ENCODE measurements at regions not wholly inside any gene's neighbourhood (a gene's known extent, or its start where the extent isn't known, plus 50 kb on each side); places are given as distances from the start of the nearest gene placed in this dataset.
"Not testable (repeated sequence)": the region's sequence is repeated elsewhere in the genome, so short reads cannot be mapped to it uniquely, and the experiment has no call there.

DNA sequence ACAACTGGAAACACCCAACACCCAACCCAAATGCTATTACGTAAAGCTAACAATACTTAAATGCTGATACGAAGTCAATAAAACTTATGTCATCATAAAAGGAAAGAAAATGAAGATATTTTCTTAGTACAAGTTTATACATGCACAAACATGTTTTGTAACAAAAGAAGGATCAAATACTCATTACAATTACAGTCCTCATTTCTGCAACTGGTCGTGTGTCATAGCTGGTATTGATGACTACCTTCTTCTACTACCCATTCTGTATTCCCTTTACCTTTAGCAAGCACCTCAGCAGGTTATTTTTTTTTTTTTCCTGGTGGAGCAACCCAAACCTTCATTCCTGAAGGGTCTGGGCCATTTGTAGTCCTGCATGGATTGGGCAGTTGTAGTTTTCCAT, 1298.5 kb downstream of the SUCLG1 start:
- Histone ChIP-seq H3K9me3 (ENCODE audit: control insufficient read depth, insufficient read depth, low read length) (peaks cover 3% of the 10 kb centered on the region), H3K4me1 (ENCODE audit: control insufficient read depth, insufficient read depth, low read length) (no peaks in the 10 kb centered on the region), H3K36me3 (ENCODE audit: control insufficient read depth, insufficient read depth, low read length) (no peaks in the 10 kb centered on the region), H3K27me3 (ENCODE audit: control insufficient read depth, insufficient read depth, low read length) (no peaks in the 10 kb centered on the region), H3K9ac (ENCODE audit: low read depth, low read length) (no peak overlapping the region), H3K4me3 (ENCODE audit: low read depth, low read length) (no peak overlapping the region)

DNA sequence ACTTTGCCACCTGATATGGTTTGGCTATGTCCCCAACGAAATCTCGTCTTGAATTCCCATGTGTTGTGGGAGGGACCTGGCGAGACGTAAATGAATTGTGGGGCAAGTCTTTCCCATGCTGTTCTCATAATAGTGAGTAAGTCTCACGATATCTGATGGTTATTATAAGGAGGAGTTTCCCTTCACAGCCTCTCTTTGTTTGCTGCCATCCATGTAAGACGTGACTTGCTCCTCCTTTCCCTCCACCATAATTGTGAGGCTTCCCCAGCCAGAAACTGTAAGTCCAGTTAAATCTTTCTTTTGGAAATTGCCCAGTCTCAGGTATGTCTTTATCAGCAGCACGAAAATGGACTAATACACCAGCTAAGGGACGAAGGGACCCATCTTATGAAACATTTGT, 1303.3 kb downstream of the SUCLG1 start:
- Histone ChIP-seq H3K36me3 (ENCODE audit: control insufficient read depth, insufficient read depth, low read length) (no peaks in the 10 kb centered on the region), H3K9me3 (ENCODE audit: control insufficient read depth, insufficient read depth, low read length) (peaks cover 3% of the 10 kb centered on the region), H3K4me1 (ENCODE audit: control insufficient read depth, insufficient read depth, low read length) (no peaks in the 10 kb centered on the region), H3K9ac (ENCODE audit: low read depth, low read length) (no peak overlapping the region), H3K27me3 (ENCODE audit: control insufficient read depth, insufficient read depth, low read length) (no peaks in the 10 kb centered on the region), H3K4me3 (ENCODE audit: low read depth, low read length) (no peak overlapping the region)

DNA sequence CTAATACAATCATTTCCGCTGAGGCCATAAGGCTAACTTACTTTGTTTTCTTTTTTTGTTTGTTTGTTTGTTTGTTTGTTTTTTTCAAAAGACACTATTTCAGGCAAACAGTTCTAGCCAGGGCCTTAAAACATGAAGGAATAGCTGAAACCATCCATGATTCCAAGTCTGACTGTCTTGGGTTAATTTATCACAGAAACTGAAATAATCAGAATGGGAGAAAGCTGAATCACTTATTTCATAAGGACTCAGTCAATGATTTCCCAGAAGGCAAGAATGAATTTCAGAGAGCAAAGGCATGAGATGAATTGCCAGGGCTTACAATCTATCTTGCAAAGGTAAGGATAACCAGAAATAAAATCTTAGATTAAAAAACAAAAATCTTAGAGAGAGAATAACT, 1315.1 kb downstream of the SUCLG1 start:
- Histone ChIP-seq H3K9me3 (ENCODE audit: control insufficient read depth, insufficient read depth, low read length) (no peaks in the 10 kb centered on the region), H3K4me1 (ENCODE audit: control insufficient read depth, insufficient read depth, low read length) (no peaks in the 10 kb centered on the region), H3K27me3 (ENCODE audit: control insufficient read depth, insufficient read depth, low read length) (no peaks in the 10 kb centered on the region), H3K36me3 (ENCODE audit: control insufficient read depth, insufficient read depth, low read length) (no peaks in the 10 kb centered on the region), H3K4me3 (ENCODE audit: low read depth, low read length) (no peak overlapping the region), H3K9ac (ENCODE audit: low read depth, low read length) (no peak overlapping the region)

DNA sequence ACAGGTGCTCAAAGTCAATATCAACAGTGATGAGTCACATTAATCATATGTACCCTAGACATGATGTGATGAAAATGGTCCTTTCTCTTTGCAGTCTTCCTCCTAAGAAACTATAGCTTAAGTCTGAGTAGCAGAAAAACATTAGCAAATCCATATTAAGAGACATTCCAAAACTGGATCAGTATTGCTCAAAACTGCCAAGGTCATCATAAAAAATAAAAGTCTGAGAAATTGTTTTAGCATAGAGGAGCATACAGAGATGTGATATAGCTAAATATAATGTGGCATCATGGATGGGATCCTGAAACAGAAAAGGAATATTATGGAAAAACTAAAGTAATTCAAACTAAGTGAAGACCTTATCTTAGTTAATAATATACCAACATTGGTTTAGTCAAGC, 1316.1 kb downstream of the SUCLG1 start:
- no peaks in the 10 kb centered on the region for H3K36me3 ChIP-seq (ENCODE audit: control insufficient read depth, insufficient read depth, low read length)
- H3K9ac ChIP-seq (ENCODE audit: low read depth, low read length) = no peak overlapping the region
- H3K4me3 ChIP-seq (ENCODE audit: low read depth, low read length) = no peak overlapping the region
- H3K9me3 ChIP-seq (ENCODE audit: control insufficient read depth, insufficient read depth, low read length) = no peaks in the 10 kb centered on the region
- no peaks in the 10 kb centered on the region for H3K27me3 ChIP-seq (ENCODE audit: control insufficient read depth, insufficient read depth, low read length)
- H3K4me1 ChIP-seq (ENCODE audit: control insufficient read depth, insufficient read depth, low read length) = no peaks in the 10 kb centered on the region

DNA sequence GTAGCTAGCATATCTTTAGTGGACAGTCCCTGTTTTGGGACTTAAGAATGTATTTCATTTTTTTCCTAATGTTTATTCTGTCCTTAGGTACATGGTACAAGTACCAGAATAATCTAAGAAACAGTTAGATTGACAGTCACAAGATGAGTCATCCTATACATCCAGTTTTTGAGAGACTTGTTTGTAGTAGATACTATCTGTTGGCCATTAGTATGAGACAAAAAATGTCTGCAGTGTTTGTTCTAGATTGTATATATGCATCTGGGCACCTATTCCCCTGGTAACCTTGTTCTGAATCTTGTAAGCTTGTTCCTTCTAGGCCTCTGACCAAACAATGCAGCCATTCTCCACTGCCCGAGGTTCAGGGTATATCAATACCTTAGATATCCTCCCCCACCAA, 1343.5 kb downstream of the SUCLG1 start:
- H3K27me3 ChIP-seq (ENCODE audit: control insufficient read depth, insufficient read depth, low read length) = no peaks in the 10 kb centered on the region
- no peaks in the 10 kb centered on the region for H3K9me3 ChIP-seq (ENCODE audit: control insufficient read depth, insufficient read depth, low read length)
- H3K9ac ChIP-seq (ENCODE audit: low read depth, low read length) = no peak overlapping the region
- no peak overlapping the region for H3K4me3 ChIP-seq (ENCODE audit: low read depth, low read length)
- no peaks in the 10 kb centered on the region for H3K36me3 ChIP-seq (ENCODE audit: control insufficient read depth, insufficient read depth, low read length)
- no peaks in the 10 kb centered on the region for H3K4me1 ChIP-seq (ENCODE audit: control insufficient read depth, insufficient read depth, low read length)

DNA sequence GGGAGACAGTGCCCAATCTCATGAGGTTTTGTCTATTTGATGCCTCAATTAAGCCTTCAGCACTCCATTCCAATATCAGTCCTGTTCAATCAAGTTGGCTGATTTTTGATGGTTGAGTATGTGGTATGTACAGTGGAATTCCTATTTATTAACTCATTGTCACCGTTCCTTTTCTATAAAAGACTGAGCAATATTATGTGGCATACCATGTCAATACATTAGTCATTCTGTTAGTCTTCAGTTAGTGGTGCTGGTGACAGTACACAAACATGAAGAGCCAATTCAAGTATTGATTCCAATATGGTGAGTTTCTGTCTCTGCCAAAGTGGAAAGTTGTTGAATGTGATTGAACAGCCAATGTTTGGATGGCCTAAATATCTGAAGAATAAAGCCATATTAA, 1343.9 kb downstream of the SUCLG1 start:
- Histone ChIP-seq H3K4me3 (ENCODE audit: low read depth, low read length) (no peak overlapping the region), H3K4me1 (ENCODE audit: control insufficient read depth, insufficient read depth, low read length) (no peaks in the 10 kb centered on the region), H3K27me3 (ENCODE audit: control insufficient read depth, insufficient read depth, low read length) (no peaks in the 10 kb centered on the region), H3K9me3 (ENCODE audit: control insufficient read depth, insufficient read depth, low read length) (no peaks in the 10 kb centered on the region), H3K9ac (ENCODE audit: low read depth, low read length) (no peak overlapping the region), H3K36me3 (ENCODE audit: control insufficient read depth, insufficient read depth, low read length) (no peaks in the 10 kb centered on the region)

DNA sequence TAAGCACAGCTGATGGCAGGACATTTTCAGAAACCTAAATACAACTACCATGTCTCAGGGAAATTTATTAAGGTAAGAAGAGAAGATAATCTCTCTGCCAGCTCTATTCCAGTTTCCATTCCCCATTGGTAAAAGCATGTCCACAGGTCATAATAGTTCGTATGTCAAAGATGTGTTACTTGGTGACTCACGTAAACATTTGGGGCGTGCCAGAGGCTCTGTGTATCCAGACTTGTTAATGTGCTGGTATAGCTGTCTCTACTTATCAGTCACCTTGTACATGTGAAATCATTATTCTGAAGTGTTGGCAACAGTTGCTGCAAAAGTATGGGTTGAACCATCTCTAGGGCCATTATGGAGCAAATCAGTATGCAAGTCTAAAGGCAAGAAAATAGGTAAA, 1345.1 kb downstream of the SUCLG1 start:
- H3K4me3 ChIP-seq (ENCODE audit: low read depth, low read length) = no peak overlapping the region
- H3K27me3 ChIP-seq (ENCODE audit: control insufficient read depth, insufficient read depth, low read length) = no peaks in the 10 kb centered on the region
- H3K36me3 ChIP-seq (ENCODE audit: control insufficient read depth, insufficient read depth, low read length) = no peaks in the 10 kb centered on the region
- no peak overlapping the region for H3K9ac ChIP-seq (ENCODE audit: low read depth, low read length)
- H3K4me1 ChIP-seq (ENCODE audit: control insufficient read depth, insufficient read depth, low read length) = no peaks in the 10 kb centered on the region
- no peaks in the 10 kb centered on the region for H3K9me3 ChIP-seq (ENCODE audit: control insufficient read depth, insufficient read depth, low read length)

DNA sequence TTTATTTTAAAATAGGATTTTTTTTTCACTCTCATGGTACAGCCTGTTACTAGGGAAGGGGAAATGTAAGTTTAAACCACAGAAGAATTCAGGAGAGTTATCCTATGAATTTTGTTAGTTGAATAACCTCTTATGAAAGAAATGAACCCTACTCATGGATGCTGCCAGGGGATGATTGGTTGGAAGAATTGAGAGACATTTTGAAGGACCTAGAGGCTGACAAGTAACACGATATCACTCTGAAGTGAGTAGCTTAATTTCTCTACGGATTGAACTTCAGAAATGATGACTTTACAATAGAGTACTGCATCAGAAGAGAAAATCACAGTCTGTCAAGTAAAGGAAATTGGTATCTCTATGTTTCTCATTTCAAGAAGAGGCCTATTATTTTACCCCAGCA, 1346.2 kb downstream of the SUCLG1 start:
- Histone ChIP-seq H3K9ac (ENCODE audit: low read depth, low read length) (no peak overlapping the region), H3K27me3 (ENCODE audit: control insufficient read depth, insufficient read depth, low read length) (no peaks in the 10 kb centered on the region), H3K4me1 (ENCODE audit: control insufficient read depth, insufficient read depth, low read length) (no peaks in the 10 kb centered on the region), H3K4me3 (ENCODE audit: low read depth, low read length) (no peak overlapping the region), H3K9me3 (ENCODE audit: control insufficient read depth, insufficient read depth, low read length) (no peaks in the 10 kb centered on the region), H3K36me3 (ENCODE audit: control insufficient read depth, insufficient read depth, low read length) (no peaks in the 10 kb centered on the region)

DNA sequence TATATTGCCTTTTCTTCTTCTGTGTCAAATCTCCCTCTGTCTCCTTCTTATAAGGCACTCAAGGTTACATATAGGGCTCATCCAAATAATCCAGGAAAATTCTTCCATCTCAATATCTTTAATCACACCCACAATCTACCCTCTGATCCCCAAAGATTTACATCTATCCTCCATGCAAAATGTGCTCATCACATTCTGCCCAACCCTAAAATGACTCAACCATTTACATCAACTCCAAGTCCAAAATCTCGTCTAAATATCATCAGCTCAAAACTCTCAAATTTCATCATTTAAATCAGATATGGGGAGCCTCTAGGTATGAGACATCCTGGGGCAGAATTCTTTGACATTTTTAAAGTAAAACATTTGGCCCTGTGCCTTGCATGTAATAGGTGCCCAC, 1349.8 kb downstream of the SUCLG1 start:
- no peak overlapping the region for H3K9ac ChIP-seq (ENCODE audit: low read depth, low read length)
- H3K4me3 ChIP-seq (ENCODE audit: low read depth, low read length) = no peak overlapping the region
- H3K4me1 ChIP-seq (ENCODE audit: control insufficient read depth, insufficient read depth, low read length) = no peaks in the 10 kb centered on the region
- H3K9me3 ChIP-seq (ENCODE audit: control insufficient read depth, insufficient read depth, low read length) = no peaks in the 10 kb centered on the region
- no peaks in the 10 kb centered on the region for H3K27me3 ChIP-seq (ENCODE audit: control insufficient read depth, insufficient read depth, low read length)
- H3K36me3 ChIP-seq (ENCODE audit: control insufficient read depth, insufficient read depth, low read length) = no peaks in the 10 kb centered on the region

DNA sequence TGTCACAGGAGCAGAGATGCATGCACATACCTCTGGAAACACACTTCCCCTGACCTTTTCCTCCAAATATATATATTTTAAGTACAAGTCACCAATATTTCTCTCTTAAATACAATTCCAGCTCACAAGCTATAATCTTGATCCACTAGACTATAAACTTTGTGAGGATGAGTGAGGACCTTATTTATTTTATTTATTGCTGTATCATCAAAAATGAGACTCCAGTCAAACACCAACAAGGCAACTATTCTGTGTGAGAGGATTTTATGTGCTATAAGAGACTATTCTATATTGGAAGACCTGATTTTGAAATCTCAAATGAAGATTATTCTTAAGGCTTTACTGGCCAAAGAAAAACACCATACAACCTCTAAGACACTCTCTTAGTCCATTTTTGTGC, 1352.2 kb downstream of the SUCLG1 start:
- H3K4me3 ChIP-seq (ENCODE audit: low read depth, low read length) = no peak overlapping the region
- H3K4me1 ChIP-seq (ENCODE audit: control insufficient read depth, insufficient read depth, low read length) = no peaks in the 10 kb centered on the region
- no peaks in the 10 kb centered on the region for H3K36me3 ChIP-seq (ENCODE audit: control insufficient read depth, insufficient read depth, low read length)
- H3K27me3 ChIP-seq (ENCODE audit: control insufficient read depth, insufficient read depth, low read length) = no peaks in the 10 kb centered on the region
- no peak overlapping the region for H3K9ac ChIP-seq (ENCODE audit: low read depth, low read length)
- no peaks in the 10 kb centered on the region for H3K9me3 ChIP-seq (ENCODE audit: control insufficient read depth, insufficient read depth, low read length)

DNA sequence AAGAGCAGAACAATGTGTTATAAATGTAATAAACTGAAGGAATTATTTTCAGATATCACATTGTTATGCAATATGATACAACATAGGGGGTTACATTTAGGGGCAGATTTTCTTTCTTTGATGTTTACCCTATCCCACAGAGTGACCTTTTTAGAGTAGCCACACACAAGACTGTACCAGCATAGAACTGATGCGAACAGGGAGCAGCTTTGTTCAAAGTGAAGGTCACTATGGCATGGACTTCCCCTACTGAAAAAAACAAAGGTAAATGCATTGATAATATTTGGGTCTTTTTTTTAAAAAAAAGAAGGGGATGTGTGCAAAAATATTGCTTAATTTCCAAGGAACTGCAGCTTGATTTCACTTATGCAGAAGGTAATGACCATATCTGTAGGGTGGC, 1354.9 kb downstream of the SUCLG1 start:
- no peaks in the 10 kb centered on the region for H3K36me3 ChIP-seq (ENCODE audit: control insufficient read depth, insufficient read depth, low read length)
- H3K9ac ChIP-seq (ENCODE audit: low read depth, low read length) = no peak overlapping the region
- H3K9me3 ChIP-seq (ENCODE audit: control insufficient read depth, insufficient read depth, low read length) = no peaks in the 10 kb centered on the region
- no peak overlapping the region for H3K4me3 ChIP-seq (ENCODE audit: low read depth, low read length)
- no peaks in the 10 kb centered on the region for H3K4me1 ChIP-seq (ENCODE audit: control insufficient read depth, insufficient read depth, low read length)
- no peaks in the 10 kb centered on the region for H3K27me3 ChIP-seq (ENCODE audit: control insufficient read depth, insufficient read depth, low read length)

DNA sequence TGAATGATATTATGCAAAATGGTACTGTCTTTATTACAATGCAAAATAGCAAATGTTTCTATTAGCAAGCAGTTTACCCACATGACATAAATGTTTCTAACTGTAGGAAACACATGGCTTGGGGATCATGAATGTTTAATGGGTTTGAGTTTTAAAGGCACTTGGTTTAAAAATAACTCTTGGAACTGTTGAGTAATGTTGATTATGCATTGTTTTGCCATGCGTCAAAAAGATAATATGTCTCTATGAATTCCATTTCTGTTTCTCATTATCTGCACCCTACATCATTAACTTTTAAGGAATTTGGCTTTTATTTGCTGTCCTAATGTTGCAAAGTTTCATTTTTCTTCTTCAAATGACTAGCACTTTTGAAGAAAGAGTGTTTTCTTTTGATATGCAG, 1355.5 kb downstream of the SUCLG1 start:
- no peaks in the 10 kb centered on the region for H3K27me3 ChIP-seq (ENCODE audit: control insufficient read depth, insufficient read depth, low read length)
- H3K9ac ChIP-seq (ENCODE audit: low read depth, low read length) = no peak overlapping the region
- H3K4me3 ChIP-seq (ENCODE audit: low read depth, low read length) = no peak overlapping the region
- H3K4me1 ChIP-seq (ENCODE audit: control insufficient read depth, insufficient read depth, low read length) = no peaks in the 10 kb centered on the region
- H3K36me3 ChIP-seq (ENCODE audit: control insufficient read depth, insufficient read depth, low read length) = no peaks in the 10 kb centered on the region
- H3K9me3 ChIP-seq (ENCODE audit: control insufficient read depth, insufficient read depth, low read length) = no peaks in the 10 kb centered on the region

DNA sequence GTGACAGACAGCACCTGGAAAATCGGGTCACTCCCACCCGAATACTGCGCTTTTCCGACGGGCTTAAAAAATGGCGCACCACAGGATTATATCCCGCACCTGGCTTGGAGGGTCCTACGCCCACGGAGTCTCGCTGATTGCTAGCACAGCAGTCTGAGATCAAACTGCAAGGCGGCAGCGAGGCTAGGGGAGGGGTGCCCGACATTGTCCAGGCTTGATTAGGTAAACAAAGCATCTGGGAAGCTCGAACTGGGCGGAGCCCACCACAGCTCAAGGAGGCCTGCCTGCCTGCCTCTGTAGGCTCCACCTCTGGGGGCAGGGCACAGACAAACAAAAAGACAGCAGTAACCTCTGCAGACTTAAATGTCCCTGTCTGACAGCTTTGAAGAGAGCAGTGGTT, 1370.0 kb downstream of the SUCLG1 start:
- H3K4me3 ChIP-seq (ENCODE audit: low read depth, low read length); H3K36me3 ChIP-seq (ENCODE audit: control insufficient read depth, insufficient read depth, low read length); H3K4me1 ChIP-seq (ENCODE audit: control insufficient read depth, insufficient read depth, low read length); H3K9me3 ChIP-seq (ENCODE audit: control insufficient read depth, insufficient read depth, low read length); H3K9ac ChIP-seq (ENCODE audit: low read depth, low read length); H3K27me3 ChIP-seq (ENCODE audit: control insufficient read depth, insufficient read depth, low read length): not testable (repeated sequence)
